MCF 10A (cell line): ENCODE measurements at regions not wholly inside any gene's neighbourhood (a gene's known extent, or its start where the extent isn't known, plus 50 kb on each side); places are given as distances from the start of the nearest gene placed in this dataset.

Source experiments
- BruUV-seq: library from RNA; stranded (reverse); fragments of 400-500 nt; replicated peaks from 2 replicates; lab custom pipeline; 2021; lab: Mats Ljungman, UMichigan
- CTCF ChIA-PET: fragments of 300-600 bp; sonication (Branson Sonifier 250); formaldehyde crosslinking; extraction: SDS; loops from one replicate; lab custom pipeline; 2021; ENCODE audit warnings: antibody characterized with exemption, inconsistent platforms; lab: Yijun Ruan, JAX
- POLR2A ChIA-PET: fragments of 300-600, 350-650 bp; sonication (Branson Sonifier 250); formaldehyde crosslinking; extraction: SDS; loops from one replicate; lab custom pipeline; 2020; ENCODE audit warnings: antibody characterized with exemption, inconsistent platforms; lab: Yijun Ruan, JAX
- DNase-seq: peaks from one replicate; pipeline ENCODE4 v3.0.0-alpha.2; 2018; ENCODE audit not compliant: unreplicated experiment
- H3K27ac Mint-ChIP-seq: one replicate; pipeline ENCODE4 v1.8.0; 2022; ENCODE audit warnings: mild to moderate bottlenecking, low read depth, mixed read lengths; ENCODE audit not compliant: unreplicated experiment
- H3K27me3 Mint-ChIP-seq: one replicate; pipeline ENCODE4 v1.8.0; 2022; ENCODE audit warnings: mixed read lengths; ENCODE audit not compliant: insufficient read depth, unreplicated experiment
- H3K36me3 Mint-ChIP-seq: one replicate; pipeline ENCODE4 v1.8.0; 2022; ENCODE audit warnings: mild to moderate bottlenecking, moderate library complexity, mixed read lengths; ENCODE audit not compliant: insufficient read depth, unreplicated experiment
- H3K4me1 Mint-ChIP-seq: one replicate; pipeline ENCODE4 v1.8.0; 2022; ENCODE audit warnings: mixed read lengths; ENCODE audit not compliant: insufficient read depth, unreplicated experiment
- H3K4me3 Mint-ChIP-seq: one replicate; pipeline ENCODE4 v1.8.0; 2022; ENCODE audit warnings: mild to moderate bottlenecking, moderate library complexity, mixed read lengths; ENCODE audit not compliant: unreplicated experiment
- H3K9me3 Mint-ChIP-seq: one replicate; pipeline ENCODE4 v1.8.0; 2022; ENCODE audit warnings: mixed read lengths; ENCODE audit not compliant: unreplicated experiment
- intact Hi-C: fragments of 100-400 bp; cut with micrococcal nuclease; formaldehyde crosslinking; loops from 2 replicates; pipeline ENCODE4 v1.14.1; 2022
- TF ChIP-seq, protein P1 (sequence below): fragments of 200-600 bp; IDR thresholded peaks from one replicate; pipeline ENCODE4 v1.8.0; 2022; ENCODE audit warnings: antibody characterized with exemption, mild to moderate bottlenecking; ENCODE audit not compliant: unreplicated experiment

GRCh38 chr2:16581241-16581640 is 84.4 kb downstream of the CYRIA start:
- Mint-ChIP-seq H3K36me3 (no peaks in the 10 kb centered on the region), H3K9me3 (peaks cover 6% of the 10 kb centered on the region), H3K27ac (no peak overlapping the region), H3K4me3 (no peak overlapping the region), H3K4me1 (no peaks in the 10 kb centered on the region), H3K27me3 (no peaks in the 10 kb centered on the region)
- BruUV-seq = no TSS peak
- TF ChIP-seq, protein P1, sequence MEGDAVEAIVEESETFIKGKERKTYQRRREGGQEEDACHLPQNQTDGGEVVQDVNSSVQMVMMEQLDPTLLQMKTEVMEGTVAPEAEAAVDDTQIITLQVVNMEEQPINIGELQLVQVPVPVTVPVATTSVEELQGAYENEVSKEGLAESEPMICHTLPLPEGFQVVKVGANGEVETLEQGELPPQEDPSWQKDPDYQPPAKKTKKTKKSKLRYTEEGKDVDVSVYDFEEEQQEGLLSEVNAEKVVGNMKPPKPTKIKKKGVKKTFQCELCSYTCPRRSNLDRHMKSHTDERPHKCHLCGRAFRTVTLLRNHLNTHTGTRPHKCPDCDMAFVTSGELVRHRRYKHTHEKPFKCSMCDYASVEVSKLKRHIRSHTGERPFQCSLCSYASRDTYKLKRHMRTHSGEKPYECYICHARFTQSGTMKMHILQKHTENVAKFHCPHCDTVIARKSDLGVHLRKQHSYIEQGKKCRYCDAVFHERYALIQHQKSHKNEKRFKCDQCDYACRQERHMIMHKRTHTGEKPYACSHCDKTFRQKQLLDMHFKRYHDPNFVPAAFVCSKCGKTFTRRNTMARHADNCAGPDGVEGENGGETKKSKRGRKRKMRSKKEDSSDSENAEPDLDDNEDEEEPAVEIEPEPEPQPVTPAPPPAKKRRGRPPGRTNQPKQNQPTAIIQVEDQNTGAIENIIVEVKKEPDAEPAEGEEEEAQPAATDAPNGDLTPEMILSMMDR = no peak
- intact Hi-C loops = no loop called here
- POLR2A ChIA-PET = interaction anchor here (0.7 kb wide), 2 partner anchors 269 to 288 kb away, joined by 3 read pairs; no protein-coding TSS in a partner anchor
- CTCF ChIA-PET = interaction anchor here (1.7 kb wide), 1 partner anchor 28 kb away, joined by 7 read pairs; no protein-coding TSS in a partner anchor
- no peak for DNase-seq

GRCh38 chr2:16578081-16578480 is 87.6 kb downstream of the CYRIA start:
- no peak overlapping the region for H3K27ac Mint-ChIP-seq

GRCh38 chr2:16570516-16570915 is 95.1 kb downstream of the CYRIA start:
- intact Hi-C loops = no loop called here
- Mint-ChIP-seq H3K27me3 (no peaks in the 10 kb centered on the region), H3K4me3 (no peak overlapping the region), H3K27ac (no peak overlapping the region), H3K36me3 (no peaks in the 10 kb centered on the region), H3K4me1 (no peaks in the 10 kb centered on the region), H3K9me3 (peaks cover 15% of the 10 kb centered on the region)
- no peak for DNase-seq
- ChIA-PET POLR2A (no interaction called here), CTCF (interaction anchor here (0.7 to 1.3 kb wide), 2 partner anchors 17 to 39 kb away, joined by 3 to 4 read pairs; no protein-coding TSS in a partner anchor)
- BruUV-seq = no TSS peak
- TF ChIP-seq, protein P1 = no peak

More at GRCh38 chr2:16578081-16578480, 87.6 kb downstream of the CYRIA start:
- H3K4me3 Mint-ChIP-seq = no peak overlapping the region
- TF ChIP-seq, protein P1 = no peak
- H3K4me1 Mint-ChIP-seq = no peaks in the 10 kb centered on the region
- POLR2A ChIA-PET = no interaction called here
- intact Hi-C loops = no loop called here
- no peaks in the 10 kb centered on the region for H3K36me3 Mint-ChIP-seq
- no peak for DNase-seq
- no peaks in the 10 kb centered on the region for H3K27me3 Mint-ChIP-seq
- H3K9me3 Mint-ChIP-seq = peaks cover 14% of the 10 kb centered on the region
- CTCF ChIA-PET = no interaction called here
- BruUV-seq = no TSS peak

DNA sequence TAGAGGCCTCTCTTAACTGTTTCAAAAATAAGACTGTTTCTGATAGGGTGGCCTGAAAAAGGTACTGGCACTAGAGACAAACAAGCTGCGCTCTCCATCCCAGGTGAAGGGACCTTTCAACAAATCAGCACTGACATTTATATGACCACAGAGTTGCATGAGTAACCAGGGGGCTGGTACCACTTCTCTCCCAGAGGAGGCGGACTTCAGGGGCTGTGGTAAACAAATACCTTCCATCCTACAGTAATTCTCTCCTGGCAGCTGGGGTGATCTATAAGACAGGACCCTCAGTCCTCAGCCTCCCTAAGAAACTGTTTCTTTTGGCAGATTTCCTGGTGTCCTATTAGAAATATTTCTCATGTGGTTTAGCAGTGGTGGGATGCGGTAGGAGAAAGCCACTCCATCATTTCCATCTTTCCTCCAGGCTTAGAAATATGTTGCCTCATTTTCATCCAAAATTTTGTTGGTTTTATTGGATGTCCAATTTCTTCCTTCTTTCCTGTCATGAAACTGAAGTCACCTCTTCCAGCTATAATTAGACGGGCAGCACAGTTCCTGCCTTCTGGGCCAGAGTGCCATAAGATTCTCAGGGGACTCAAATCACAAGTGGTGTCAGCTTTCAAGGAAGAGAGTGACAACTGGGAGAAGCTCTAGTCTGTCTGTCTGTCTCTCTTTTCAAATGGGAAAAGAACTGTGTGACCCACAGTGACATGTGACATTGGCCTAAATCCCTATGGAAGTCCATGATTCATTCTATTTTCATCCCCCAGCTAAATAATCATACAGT is 96.4 kb downstream of the CYRIA start:
- CTCF ChIA-PET = interaction anchor here (0.8 to 1.6 kb wide), 2 partner anchors 31 to 40 kb away, joined by 3 read pairs; no protein-coding TSS in a partner anchor

More for the DNA sequence above, 96.4 kb downstream of the CYRIA start:
- no peak overlapping the region for H3K4me3 Mint-ChIP-seq
- no TSS peak for BruUV-seq
- POLR2A ChIA-PET = no interaction called here
- no peak overlapping the region for H3K27ac Mint-ChIP-seq
- H3K27me3 Mint-ChIP-seq = no peaks in the 10 kb centered on the region
- H3K36me3 Mint-ChIP-seq = no peaks in the 10 kb centered on the region
- H3K4me1 Mint-ChIP-seq = no peaks in the 10 kb centered on the region
- intact Hi-C loops = no loop called here
- TF ChIP-seq, protein P1 = no peak
- no peak for DNase-seq
- peaks cover 15% of the 10 kb centered on the region for H3K9me3 Mint-ChIP-seq
